Hematopoietic multipotent progenitor cell treated with erythropoietin and hydrocortisone succinate and interleukin-3 and kit ligand, for 17 days (in vitro differentiated cells): ENCODE measurements at regions not wholly inside any gene's neighbourhood (a gene's known extent, or its start where the extent isn't known, plus 50 kb on each side); places are given as distances from the start of the nearest gene placed in this dataset.

ENCODE experiments used
- DNase-seq: peaks from one replicate; pipeline ENCODE4 v3.0.0-alpha.2; 2015; ENCODE audit warnings: low spot score

- DNase-seq, result no peak
These were observed 52.1 kb upstream of the ECI2 start for GRCh38 chr6:4187480-4187879.

DNA sequence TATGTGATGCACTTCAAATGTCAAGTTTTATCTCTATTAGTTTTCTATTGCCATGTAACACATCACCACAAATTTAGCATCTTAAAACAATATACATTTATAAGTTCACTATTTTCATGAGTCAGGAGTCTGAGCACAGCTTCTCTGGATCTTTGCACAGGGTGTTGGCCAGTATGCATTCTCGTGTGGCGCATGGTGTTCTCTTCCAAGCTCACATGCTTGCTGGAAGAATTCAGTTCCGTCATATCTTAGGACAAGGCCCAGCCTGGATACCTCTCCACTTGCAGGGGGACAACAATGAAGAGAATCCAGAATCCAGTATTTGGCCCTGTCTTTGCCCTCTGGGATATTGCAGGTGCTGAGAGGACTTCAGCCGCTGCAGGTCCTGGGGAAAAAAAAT, 51.0 kb upstream of the ECI2 start:
- no peak for DNase-seq

DNA sequence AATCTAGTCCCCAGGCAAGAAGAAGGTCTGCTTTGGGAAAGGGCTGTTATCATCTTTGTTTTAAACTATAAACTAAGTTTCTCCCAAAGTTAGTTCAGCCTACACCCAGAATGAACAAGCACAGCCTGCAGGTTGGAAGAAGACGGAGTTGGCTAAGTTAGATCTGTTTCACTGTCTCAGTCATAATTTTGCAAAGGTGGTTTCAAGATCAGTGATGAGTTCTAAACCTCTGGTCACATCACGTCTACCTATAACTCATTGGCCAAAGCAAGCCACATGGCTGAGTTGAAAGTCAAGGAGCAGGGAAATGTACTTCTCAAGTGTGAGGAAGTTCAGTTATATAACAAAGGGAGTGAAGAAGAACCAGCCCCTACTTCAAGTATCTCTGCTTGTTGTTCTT, 50.5 kb upstream of the ECI2 start:
- no peak for DNase-seq

- no peak for DNase-seq
These were observed 50.0 kb upstream of the ECI2 start for GRCh38 chr6:4185419-4185818.
